Inferior parietal cortex (tissue), 1 donor: ENCODE measurements at regions not wholly inside any gene's neighbourhood (a gene's known extent, or its start where the extent isn't known, plus 50 kb on each side); places are given as distances from the start of the nearest gene placed in this dataset.
"Not testable (repeated sequence)": the region's sequence is repeated elsewhere in the genome, so short reads cannot be mapped to it uniquely, and the experiment has no call there.

Source experiments
- DNase-seq: peaks from one replicate; pipeline ENCODE4 v3.0.0-alpha.2; 2016; ENCODE audit errors: extremely low spot score

DNA sequence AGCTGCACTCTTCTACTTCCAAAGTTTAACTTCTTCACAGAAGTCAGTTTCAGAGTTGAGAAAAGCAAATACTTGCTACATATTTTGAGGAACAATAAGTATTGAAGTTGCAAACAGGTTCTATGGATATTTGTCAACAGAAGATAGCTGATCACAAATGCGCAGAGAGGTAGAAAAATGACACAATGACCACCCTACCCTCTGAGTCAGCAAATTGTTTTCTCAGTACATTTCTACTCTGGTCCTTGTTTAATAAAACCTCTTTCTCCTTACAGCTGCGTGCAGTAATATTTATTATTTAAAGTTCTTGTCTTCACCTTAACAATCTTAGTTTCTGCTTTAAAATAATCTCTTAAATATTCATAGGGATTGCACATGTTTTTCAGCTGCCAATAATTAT is 855.1 kb upstream of the CTNND2 start:
- DNase-seq: no peak

- no peak for DNase-seq
Observed at GRCh38 chr5:12757035-12757434, 852.8 kb upstream of the CTNND2 start.

DNA sequence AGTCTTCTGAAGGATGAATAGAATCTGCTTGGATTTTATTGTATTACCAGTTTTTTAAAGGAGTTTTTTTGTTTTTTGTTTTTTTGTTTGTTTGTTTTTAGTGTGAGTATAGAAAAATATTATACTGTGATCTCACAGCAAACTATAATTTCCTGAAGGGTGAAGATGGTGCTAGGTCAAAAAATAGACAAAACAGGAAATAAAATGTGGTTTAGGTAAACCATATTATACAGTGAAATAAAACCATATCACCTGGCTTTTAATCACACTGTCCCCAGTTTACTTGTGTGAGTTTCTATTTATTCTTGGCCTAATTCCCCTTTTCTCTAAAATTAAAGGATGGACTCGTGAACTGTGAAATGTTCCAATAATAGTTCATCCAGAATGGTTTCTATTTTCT is 841.3 kb upstream of the CTNND2 start:
- no peak for DNase-seq

GRCh38 chr5:12743582-12743981 is 839.3 kb upstream of the CTNND2 start:
- DNase-seq: no peak

GRCh38 chr5:12730354-12730753 is 826.1 kb upstream of the CTNND2 start:
- DNase-seq: no peak

GRCh38 chr5:12716664-12717063 is 812.4 kb upstream of the CTNND2 start:
- no peak for DNase-seq

- no peak for DNase-seq
Observed at GRCh38 chr5:12707560-12707959, 803.3 kb upstream of the CTNND2 start.

DNA sequence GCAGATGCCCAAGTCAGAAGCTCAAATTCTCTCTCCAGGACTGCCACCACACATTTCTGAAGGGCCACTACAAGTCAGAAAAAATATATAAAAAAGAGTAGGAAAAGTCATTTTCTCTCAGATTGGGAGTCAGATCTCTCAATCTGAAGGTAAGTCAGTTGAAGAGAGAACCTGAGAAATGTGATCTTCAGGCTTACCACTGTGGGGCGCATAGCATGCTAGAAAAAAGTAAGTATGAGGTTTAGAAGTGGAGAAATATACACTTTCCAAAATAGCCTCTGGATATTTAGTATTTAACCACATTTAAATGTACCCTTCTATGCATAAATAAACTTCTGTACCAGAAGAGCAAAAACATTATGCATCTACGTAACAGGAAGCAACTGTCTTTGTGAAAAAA is 800.7 kb upstream of the CTNND2 start:
- DNase-seq: no peak

GRCh38 chr5:12703254-12703653 is 799.0 kb upstream of the CTNND2 start:
- no peak for DNase-seq

DNA sequence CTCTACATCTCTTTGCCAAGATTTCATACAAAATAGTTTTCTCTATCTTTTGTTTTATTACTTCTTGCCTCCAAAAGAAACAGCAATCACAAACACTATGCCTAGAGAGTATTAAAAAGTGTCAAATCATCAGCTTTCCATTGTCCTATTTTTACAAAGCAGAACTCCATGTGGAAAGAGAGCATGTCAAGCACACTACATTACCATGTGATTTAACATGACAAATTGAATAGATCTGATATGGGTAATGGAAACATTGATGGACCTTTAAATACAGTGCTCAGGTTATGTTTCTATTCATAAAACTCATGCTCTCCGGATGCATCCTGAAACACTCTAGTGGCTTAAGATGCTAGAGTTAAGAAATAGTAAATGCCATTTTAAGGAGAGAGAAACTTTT is 791.4 kb upstream of the CTNND2 start:
- DNase-seq: no peak

DNA sequence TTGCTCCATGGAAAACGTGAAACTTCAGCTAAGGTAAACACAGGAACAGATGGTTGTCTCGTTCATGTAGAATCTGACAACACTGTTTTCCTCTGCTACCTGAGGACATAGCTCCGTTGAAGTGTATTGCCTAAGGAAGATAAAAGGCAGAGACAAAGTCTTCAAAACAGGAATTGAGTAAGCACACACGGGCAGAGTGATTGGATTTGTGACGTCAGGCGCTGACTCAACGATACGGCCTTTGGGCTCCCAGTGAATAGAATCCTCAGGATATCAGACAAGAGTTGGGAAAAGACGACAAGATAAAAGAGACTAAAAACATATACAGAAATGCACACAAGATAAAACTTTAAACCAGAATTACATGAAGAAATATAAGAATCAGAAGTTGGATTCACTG is 787.1 kb upstream of the CTNND2 start:
- DNase-seq: no peak

- no peak for DNase-seq
Observed at GRCh38 chr5:12690361-12690760, 786.1 kb upstream of the CTNND2 start.

GRCh38 chr5:12683249-12683648 is 779.0 kb upstream of the CTNND2 start:
- no peak for DNase-seq

- DNase-seq: no peak
Observed at GRCh38 chr5:12679731-12680130, 775.5 kb upstream of the CTNND2 start.

GRCh38 chr5:12675959-12676358 is 771.7 kb upstream of the CTNND2 start:
- DNase-seq: no peak

GRCh38 chr5:12672141-12672540 is 767.9 kb upstream of the CTNND2 start:
- DNase-seq: no peak

GRCh38 chr5:12669326-12669725 is 765.1 kb upstream of the CTNND2 start:
- DNase-seq: no peak

- no peak for DNase-seq
Observed at GRCh38 chr5:12668564-12668963, 764.3 kb upstream of the CTNND2 start.

DNA sequence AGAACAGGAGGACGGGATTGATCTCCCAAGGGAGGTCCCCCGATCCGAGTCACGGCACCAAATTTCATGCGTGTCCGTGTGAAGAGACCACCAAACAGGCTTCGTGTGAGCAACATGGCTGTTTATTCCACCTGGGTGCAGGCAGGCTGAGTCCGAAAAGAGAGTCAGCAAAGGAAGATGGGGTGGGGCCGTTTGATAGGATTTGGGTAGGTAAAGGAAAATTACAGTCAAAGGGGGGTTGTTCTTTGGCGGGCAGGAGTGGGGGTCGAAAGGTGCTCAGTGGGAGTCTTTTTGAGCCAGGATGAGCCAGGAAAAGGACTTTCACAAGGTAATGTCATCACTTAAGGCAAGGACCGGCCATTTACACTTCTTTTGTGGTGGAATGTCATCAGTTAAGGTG is 763.6 kb upstream of the CTNND2 start:
- DNase-seq: not testable (repeated sequence)

DNA sequence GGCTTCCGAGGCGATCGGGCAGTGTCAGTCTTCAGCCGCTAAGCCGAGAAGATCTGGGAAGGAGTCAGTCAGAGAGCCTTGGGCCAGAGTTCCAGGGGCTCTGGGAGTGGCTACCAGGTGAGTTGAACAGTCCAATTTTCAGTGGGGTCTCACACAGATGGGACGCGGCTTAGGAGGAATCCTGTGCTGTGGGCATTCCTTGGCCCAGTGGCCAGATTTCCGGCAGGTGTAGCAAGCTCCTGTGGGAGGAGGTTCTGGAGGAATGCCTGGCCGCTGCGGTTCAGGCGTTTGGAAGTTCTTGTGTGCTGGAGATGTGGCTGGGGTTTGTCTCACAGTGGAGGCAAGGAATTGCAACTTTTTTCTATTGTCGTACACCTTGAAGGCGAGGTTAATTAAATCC is 761.5 kb upstream of the CTNND2 start:
- DNase-seq: not testable (repeated sequence)

DNA sequence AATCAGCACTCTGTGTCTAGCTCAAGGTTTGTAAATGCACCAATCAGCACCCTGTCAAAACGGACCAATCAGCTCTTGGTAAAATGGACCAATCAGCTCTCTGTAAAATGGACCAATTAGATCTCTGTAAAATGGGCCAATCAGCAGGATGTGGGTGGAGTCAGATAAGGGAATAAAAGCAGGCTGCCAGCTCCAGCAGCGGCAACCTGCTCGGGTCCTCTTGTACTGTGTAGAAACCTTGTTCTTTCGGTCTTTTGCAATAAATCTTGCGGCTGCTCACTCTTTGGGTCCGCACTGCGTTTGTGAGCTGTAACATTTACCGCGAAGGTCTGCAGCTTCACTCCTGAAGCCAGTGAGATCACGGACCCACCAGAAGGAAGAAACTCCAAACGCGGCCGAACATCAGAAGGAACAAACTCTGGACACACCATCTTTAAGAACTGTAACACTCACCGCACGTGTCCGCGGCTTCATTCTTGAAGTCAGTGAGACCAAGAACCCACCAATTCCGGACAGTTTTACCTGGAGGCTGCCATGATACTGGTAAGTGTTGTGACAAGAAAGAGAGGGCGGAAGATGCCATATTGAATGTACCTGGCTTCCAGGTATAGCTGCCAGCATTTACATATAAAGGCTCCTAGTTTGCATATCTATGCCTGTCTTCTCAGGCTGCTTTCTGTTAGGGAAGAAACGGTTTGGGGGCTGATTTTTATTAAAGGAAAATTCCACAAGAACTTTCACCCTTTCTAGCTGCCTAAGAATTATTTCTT is 758.5 kb upstream of the CTNND2 start:
- DNase-seq: no peak

DNA sequence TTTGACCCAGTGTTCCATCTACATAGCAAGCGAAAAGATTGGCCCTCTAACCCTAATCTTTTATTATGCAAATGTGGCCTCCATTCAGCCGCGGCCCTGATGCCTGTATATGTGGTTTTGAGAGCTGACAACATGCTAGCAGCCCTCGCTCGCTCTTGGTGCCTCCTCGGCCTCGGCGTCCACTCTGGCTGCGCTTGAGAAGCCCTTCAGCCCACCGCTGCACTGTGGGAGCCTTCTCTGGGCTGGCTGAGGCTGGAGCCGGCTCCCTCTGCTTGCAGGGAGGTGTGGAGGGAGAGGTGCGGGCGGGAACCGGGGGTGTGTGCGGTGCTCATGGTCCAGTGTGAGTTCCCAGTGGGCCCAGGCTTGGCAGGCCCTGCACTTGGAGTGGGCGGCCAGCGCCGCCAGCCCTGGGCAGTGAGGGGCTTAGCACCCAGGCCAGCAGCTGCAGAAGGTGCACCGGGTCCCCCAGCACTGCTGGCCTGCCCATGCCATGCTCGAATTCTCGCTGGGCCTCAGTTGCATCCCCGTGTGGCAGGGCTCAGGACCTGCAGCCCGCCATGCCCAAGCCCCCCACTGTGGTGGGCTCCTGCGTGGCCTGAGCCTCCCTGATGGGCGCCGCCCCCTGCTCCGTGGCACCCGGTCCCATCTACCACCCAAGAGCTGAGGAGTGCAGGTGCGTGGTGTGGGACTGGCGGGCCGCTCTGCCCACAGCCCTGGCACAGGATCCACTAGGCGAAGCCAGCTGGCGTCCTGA is 757.5 kb upstream of the CTNND2 start:
- no peak for DNase-seq
